ENCODE measurements at regions not wholly inside any gene's neighbourhood (a gene's known extent, or its start where the extent isn't known, plus 50 kb on each side); places are given as distances from the start of the nearest gene placed in this dataset.

GRCh38 chr1:193579323-193579722, 392.9 kb upstream of the B3GALT2 start:
- Histone ChIP-seq H3K9ac (ENCODE audit: low read length) (no peak overlapping the region), H4K20me1 (ENCODE audit: insufficient read depth) (no peaks in the 10 kb centered on the region), H3K79me2 (ENCODE audit: insufficient read depth, low read length) (no peaks in the 10 kb centered on the region), H3K27ac (ENCODE audit: low read depth, low read length) (no peak overlapping the region), H3K9me3 (ENCODE audit: control insufficient read depth in 1 of 2, insufficient read depth in 1 of 2, low read depth in 1 of 2, low read length in 2 of 2) (no peaks in the 10 kb centered on the region), H3K4me1 (ENCODE audit: control insufficient read depth in 1 of 2, insufficient read depth in 2 of 2, low read length in 2 of 2) (no peaks in the 10 kb centered on the region), H3K4me2 (ENCODE audit: low read length) (no peak overlapping the region), H3K36me3 (ENCODE audit: control insufficient read depth in 1 of 2, insufficient read depth in 2 of 2, low read length in 2 of 2) (no peaks in the 10 kb centered on the region), H3K4me3 (replicated peaks in 1 of 2; ENCODE audit: low read depth in 1 of 2, low read length in 2 of 2) (no peak overlapping the region), H3K27me3 (ENCODE audit: insufficient read depth, low read length) (no peaks in the 10 kb centered on the region), H3K9me2 (ENCODE audit: insufficient read depth) (no peaks in the 10 kb centered on the region), H2AFZ (ENCODE audit: low read depth, low read length, poor library complexity, severe bottlenecking) (no peak overlapping the region)
- ATAC-seq (no peak), DNase-seq (ENCODE audit: low read depth, low spot score) (no peak)
- ChIA-PET RAD21 (ENCODE audit: low non-redundant PET in 1 of 2, low total read pairs in 2 of 2, uncharacterized antibody in 2 of 2, unreplicated experiment in 2 of 2) (no interaction called here), CTCF (no interaction called here), POLR2A (no interaction called here)
- BruUV-seq (replicated peaks): no TSS peak
- TF ChIP-seq EZH2phosphoT487 (IDR thresholded peaks at IDR 0.05; ENCODE audit: borderline replicate concordance) (no peak), ATF3 (IDR thresholded peaks at IDR 0.05) (no peak), TCF7L2 (IDR thresholded peaks at IDR 0.05; ENCODE audit: borderline replicate concordance, extremely low read depth, insufficient read depth, insufficient read length) (no peak), ELF1 (IDR thresholded peaks at IDR 0.05; ENCODE audit: borderline replicate concordance, low read depth) (no peak), ZBTB33 (IDR thresholded peaks at IDR 0.05; ENCODE audit: extremely low read depth, insufficient replicate concordance, low read length) (no peak), EGR1 (IDR thresholded peaks at IDR 0.05; ENCODE audit: low read depth) (no peak), FOSL1 (IDR thresholded peaks at IDR 0.05; ENCODE audit: low read depth) (no peak), CBX3 (IDR thresholded peaks at IDR 0.05; ENCODE audit: low read depth) (no peak), CEBPB (IDR thresholded peaks at IDR 0.05; ENCODE audit: low read depth) (no peak), REST (IDR thresholded peaks at IDR 0.05; ENCODE audit: low read depth) (no peak), MAX (IDR thresholded peaks at IDR 0.05) (no peak), CTCF (IDR thresholded peaks at IDR 0.05 in 2 of 3, conservative IDR thresholded peaks at IDR 0.05 in 1 of 3; ENCODE audit: borderline replicate concordance in 1 of 3, insufficient read depth in 1 of 3, low read depth in 2 of 3, low read length in 2 of 3) (no peak), ZNF274 (IDR thresholded peaks at IDR 0.05; ENCODE audit: low read depth, low read length) (no peak), SP1 (IDR thresholded peaks at IDR 0.05; ENCODE audit: low read depth) (no peak), POLR2AphosphoS5 (IDR thresholded peaks at IDR 0.05; ENCODE audit: low read depth, low read length) (no peak), POLR2A (IDR thresholded peaks at IDR 0.05; ENCODE audit: borderline replicate concordance, extremely low read depth, insufficient read depth, insufficient read length) (no peak)
- intact Hi-C loops (cut with micrococcal nuclease): no loop called here

Data from HCT116 (cell line).